ENCODE measurements at regions not wholly inside any gene's neighbourhood (a gene's known extent, or its start where the extent isn't known, plus 50 kb on each side); places are given as distances from the start of the nearest gene placed in this dataset.

DNA sequence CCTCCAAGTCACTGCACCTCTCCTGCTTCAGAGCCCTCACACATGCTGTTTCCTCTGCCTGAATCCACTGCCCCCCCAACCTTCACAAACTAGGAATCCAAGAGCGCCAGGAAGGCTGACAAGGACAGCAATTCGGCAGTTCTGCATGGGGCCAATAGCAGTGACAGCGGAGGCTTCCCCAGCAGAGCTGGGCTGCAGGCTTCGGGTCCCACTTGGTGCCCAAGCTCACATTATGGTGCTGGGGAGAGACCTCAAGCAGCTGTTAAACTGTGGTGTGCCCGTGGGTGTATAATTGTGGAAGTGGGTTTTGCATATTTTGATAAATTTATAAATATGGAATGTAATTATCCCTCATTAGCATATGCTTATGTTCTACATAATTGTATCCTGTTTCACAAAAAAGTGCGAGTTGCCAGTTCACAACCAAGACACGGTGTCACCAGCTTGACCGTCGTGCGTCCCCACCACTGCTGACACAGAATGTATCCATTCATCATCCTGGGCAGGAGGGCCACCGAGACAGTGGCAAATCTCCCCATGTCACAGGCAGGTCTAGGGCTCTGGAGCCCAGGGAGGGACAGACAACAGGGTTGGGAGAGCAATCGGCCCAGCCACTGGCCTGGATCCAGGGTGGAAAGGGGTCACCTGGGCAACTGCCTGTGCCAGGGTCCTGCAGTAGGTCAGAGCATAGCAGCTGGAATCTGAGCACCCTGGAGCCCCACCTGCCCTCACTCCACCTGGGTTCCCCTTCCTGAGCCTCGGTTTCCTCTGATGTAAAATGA lies 81.6 kb downstream of the MATN1 start:
- TF ChIP-seq, protein P1, sequence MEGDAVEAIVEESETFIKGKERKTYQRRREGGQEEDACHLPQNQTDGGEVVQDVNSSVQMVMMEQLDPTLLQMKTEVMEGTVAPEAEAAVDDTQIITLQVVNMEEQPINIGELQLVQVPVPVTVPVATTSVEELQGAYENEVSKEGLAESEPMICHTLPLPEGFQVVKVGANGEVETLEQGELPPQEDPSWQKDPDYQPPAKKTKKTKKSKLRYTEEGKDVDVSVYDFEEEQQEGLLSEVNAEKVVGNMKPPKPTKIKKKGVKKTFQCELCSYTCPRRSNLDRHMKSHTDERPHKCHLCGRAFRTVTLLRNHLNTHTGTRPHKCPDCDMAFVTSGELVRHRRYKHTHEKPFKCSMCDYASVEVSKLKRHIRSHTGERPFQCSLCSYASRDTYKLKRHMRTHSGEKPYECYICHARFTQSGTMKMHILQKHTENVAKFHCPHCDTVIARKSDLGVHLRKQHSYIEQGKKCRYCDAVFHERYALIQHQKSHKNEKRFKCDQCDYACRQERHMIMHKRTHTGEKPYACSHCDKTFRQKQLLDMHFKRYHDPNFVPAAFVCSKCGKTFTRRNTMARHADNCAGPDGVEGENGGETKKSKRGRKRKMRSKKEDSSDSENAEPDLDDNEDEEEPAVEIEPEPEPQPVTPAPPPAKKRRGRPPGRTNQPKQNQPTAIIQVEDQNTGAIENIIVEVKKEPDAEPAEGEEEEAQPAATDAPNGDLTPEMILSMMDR (IDR thresholded peaks at IDR 0.05 in 8 of 11, conservative IDR thresholded peaks at IDR 0.05 in 3 of 11), result no peak
- no peak for TF ChIP-seq POLR2A (IDR thresholded peaks at IDR 0.05)

Data from spleen (tissue), 7 donors.